ENCODE measurements at regions not wholly inside any gene's neighbourhood (a gene's known extent, or its start where the extent isn't known, plus 50 kb on each side); places are given as distances from the start of the nearest gene placed in this dataset.

DNA sequence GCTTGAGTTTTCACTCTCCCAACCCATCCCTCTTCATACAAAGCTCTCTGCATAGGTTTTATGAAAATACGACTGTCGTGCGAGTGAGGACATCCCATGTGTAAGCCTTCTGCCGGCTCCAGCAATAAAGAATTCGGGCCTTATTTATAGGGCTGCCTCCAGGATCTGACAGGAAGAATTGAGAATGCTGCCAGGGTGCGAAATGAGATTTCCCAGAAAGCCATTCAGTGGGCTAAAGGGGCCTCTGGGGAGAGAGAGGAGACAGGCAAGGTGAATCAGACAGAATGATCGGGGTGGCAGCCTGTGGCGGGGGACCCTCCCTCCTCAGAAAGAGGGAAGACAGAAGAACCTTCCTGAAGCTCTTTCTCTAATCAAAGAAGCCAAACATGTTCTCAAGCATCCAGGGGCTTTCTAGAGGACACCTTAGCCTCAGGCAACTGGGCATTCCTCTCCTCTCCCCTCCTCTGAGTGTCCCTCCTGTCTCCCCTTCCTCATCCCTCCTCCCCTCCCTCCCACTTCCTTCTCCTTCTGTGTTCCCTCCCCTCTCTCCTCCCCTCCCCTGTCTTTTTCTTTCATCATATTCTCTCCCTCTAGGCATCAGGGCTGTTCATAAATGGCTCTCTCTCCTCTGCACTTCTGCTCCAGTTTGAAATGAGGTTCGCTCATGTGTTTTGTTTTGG lies 410.9 kb downstream of the TYW1 start:
- H3K23ac ChIP-seq (ENCODE audit: low read depth, low read length): no peak overlapping the region
- no TSS peak for BruUV-seq (replicated peaks)
- H3K9me3 ChIP-seq (ENCODE audit: control insufficient read depth, insufficient read depth, low read length): no peaks in the 10 kb centered on the region
- no peak overlapping the region for H4K8ac ChIP-seq (ENCODE audit: low read depth in 2 of 2, low read length in 2 of 2)
- no peak overlapping the region for H2AK9ac ChIP-seq (replicated peaks; ENCODE audit: low read depth, low read length, poor library complexity)
- WGBS, 2 experiments (ENCODE audit: extremely low coverage in 2 of 2, insufficient read length in 1 of 2): 4% methylated on average over 5 of the region's 9 CpGs; no CpG with 5 or more reads in 1 of the 2 experiments
- in situ Hi-C loops (cut with MboI; ENCODE audit: low sequenced_read_pairs) (no loop called here), dilution Hi-C loops (cut with HindIII; ENCODE audit: low sequenced_read_pairs, unreplicated experiment) (no loop called here), intact Hi-C loops (cut with micrococcal nuclease) (no loop called here)
- TF ChIP-seq RFX5 (IDR thresholded peaks at IDR 0.05; ENCODE audit: low read depth, low read length) (no peak), MXI1 (IDR thresholded peaks at IDR 0.05; ENCODE audit: borderline replicate concordance, low read depth, low read length) (no peak), NFE2L2 (IDR thresholded peaks at IDR 0.05; ENCODE audit: low read depth, low read length) (no peak), BHLHE40 (IDR thresholded peaks at IDR 0.05; ENCODE audit: low read depth, low read length) (no peak), MAZ (IDR thresholded peaks at IDR 0.05; ENCODE audit: borderline replicate concordance, low read depth, low read length) (no peak), SMC3 (IDR thresholded peaks at IDR 0.05; ENCODE audit: low read depth, low read length) (no peak), FOS (IDR thresholded peaks at IDR 0.05; ENCODE audit: low read depth, low read length) (no peak), ELK1 (IDR thresholded peaks at IDR 0.05; ENCODE audit: borderline replicate concordance, low read depth, low read length) (no peak), CTCF (conservative IDR thresholded peaks at IDR 0.05; ENCODE audit: low read depth, low read length) (no peak), POLR2A (IDR thresholded peaks at IDR 0.05; ENCODE audit: low read depth, low read length) (no peak), CHD1 (IDR thresholded peaks at IDR 0.05; ENCODE audit: low read depth, low read length) (no peak), RAD21 (IDR thresholded peaks at IDR 0.05; ENCODE audit: low read length) (no peak), CEBPB (IDR thresholded peaks at IDR 0.05; ENCODE audit: low read depth, low read length) (no peak), USF2 (IDR thresholded peaks at IDR 0.05; ENCODE audit: low read depth, low read length) (no peak)
- H2BK15ac ChIP-seq (ENCODE audit: low read depth, low read length): no peak overlapping the region
- no peak overlapping the region for H4K91ac ChIP-seq (ENCODE audit: insufficient read depth, low read depth, low read length)
- POLR2A ChIA-PET (ENCODE audit: unreplicated experiment): no interaction called here
- H3K18ac ChIP-seq (ENCODE audit: low read depth, low read length): no peak overlapping the region
- H3K56ac ChIP-seq (ENCODE audit: extremely low read depth, insufficient read depth, low read length): no peak overlapping the region
- H2BK5ac ChIP-seq (ENCODE audit: low read depth, low read length, poor library complexity, severe bottlenecking): no peak overlapping the region
- no peak overlapping the region for H3K4me3 ChIP-seq (ENCODE audit: insufficient read depth, low read depth, low read length)
- no peak overlapping the region for H2AK5ac ChIP-seq (ENCODE audit: low read depth, low read length)
- CTCF ChIA-PET: no interaction called here
- H4K5ac ChIP-seq (ENCODE audit: low read depth, low read length): no peak overlapping the region
- DNase-seq: no peak
- H3K4ac ChIP-seq (ENCODE audit: low read depth, low read length): no peak overlapping the region
- no peak overlapping the region for H2AFZ ChIP-seq (replicated peaks; ENCODE audit: low read length, poor library complexity)
- H3K14ac ChIP-seq (replicated peaks; ENCODE audit: low read depth, low read length): no peak overlapping the region
- H3K27me3 ChIP-seq (ENCODE audit: control insufficient read depth, insufficient read depth, low read length): no peaks in the 10 kb centered on the region
- no peak overlapping the region for H3K9ac ChIP-seq (ENCODE audit: low read depth, low read length)
- no peak overlapping the region for H3K4me2 ChIP-seq (ENCODE audit: low read depth, low read length)
- no peak overlapping the region for H2BK20ac ChIP-seq (ENCODE audit: low read depth, low read length)
- H3K36me3 ChIP-seq (ENCODE audit: control insufficient read depth, insufficient read depth, low read length): no peaks in the 10 kb centered on the region
- no peak for ATAC-seq (ENCODE audit: low read depth)
- H3K4me1 ChIP-seq (ENCODE audit: control insufficient read depth, insufficient read depth, low read length): no peaks in the 10 kb centered on the region
- no peak overlapping the region for H2BK120ac ChIP-seq (ENCODE audit: low read depth, low read length)
- no peaks in the 10 kb centered on the region for H3K79me1 ChIP-seq (ENCODE audit: low read depth in 1 of 2, low read length in 2 of 2)
- no peak overlapping the region for H3K27ac ChIP-seq (ENCODE audit: insufficient read depth, low read length)
- no peaks in the 10 kb centered on the region for H3K9me1 ChIP-seq (ENCODE audit: insufficient read depth, low read length)
- H4K20me1 ChIP-seq (ENCODE audit: insufficient read depth, low read length): no peaks in the 10 kb centered on the region

All from IMR-90 (cell line).